IMR-90 (cell line): ENCODE measurements at regions not wholly inside any gene's neighbourhood (a gene's known extent, or its start where the extent isn't known, plus 50 kb on each side); places are given as distances from the start of the nearest gene placed in this dataset.
"Not testable (repeated sequence)": the region's sequence is repeated elsewhere in the genome, so short reads cannot be mapped to it uniquely, and the experiment has no call there.

Experiments used
- ATAC-seq: fragments of 200-7000 bp; cut with Tn5 transposase; 2 replicates; pipeline ENCODE4 v1.9.1; 2020; ENCODE audit warnings: low read depth, mild to moderate bottlenecking, moderate library complexity
- BruUV-seq: library from RNA; stranded (reverse); fragments of 400-500 nt; replicated peaks from 2 replicates; lab custom pipeline; 2021; lab: Mats Ljungman, UMichigan
- CTCF ChIA-PET: fragments of 300-600 bp; formaldehyde crosslinking; extraction: SDS; loops from one replicate; lab custom pipeline; 2021; ENCODE audit warnings: antibody characterized with exemption; lab: Yijun Ruan, JAX
- POLR2A ChIA-PET: fragments of 300-600 bp; sonication (Branson Sonifier 250); formaldehyde crosslinking; loops from one replicate; lab custom pipeline; 2022; ENCODE audit warnings: antibody characterized with exemption; ENCODE audit not compliant: unreplicated experiment; lab: Charles Lee
- DNase-seq: peaks from one replicate; pipeline ENCODE4 v3.0.0; 2013
- H2AFZ ChIP-seq: replicated peaks from 2 replicates; pipeline ENCODE3; 2013; ENCODE audit warnings: low read length, mild to moderate bottlenecking; ENCODE audit not compliant: poor library complexity
- H2AK5ac ChIP-seq: 2 replicates; pipeline ENCODE4 v1.6.1; 2013; ENCODE audit warnings: low read depth, low read length, inconsistent platforms
- H2AK9ac ChIP-seq: replicated peaks from 2 replicates; pipeline ENCODE3; 2013; ENCODE audit warnings: mild to moderate bottlenecking, low read depth, low read length, moderate library complexity; ENCODE audit not compliant: poor library complexity
- H2BK120ac ChIP-seq: 2 replicates; pipeline ENCODE4 v1.6.1; 2013; ENCODE audit warnings: low read depth, low read length, inconsistent platforms
- H2BK15ac ChIP-seq: 3 replicates; pipeline ENCODE4 v1.6.1; 2013; ENCODE audit warnings: low read depth, low read length, inconsistent platforms
- H2BK20ac ChIP-seq: 2 replicates; pipeline ENCODE4 v1.6.1; 2013; ENCODE audit warnings: low read depth, mild to moderate bottlenecking, inconsistent platforms, low read length, moderate library complexity
- H2BK5ac ChIP-seq: 2 replicates; pipeline ENCODE4 v1.6.1; 2013; ENCODE audit warnings: mild to moderate bottlenecking, low read depth, low read length, inconsistent platforms; ENCODE audit not compliant: poor library complexity, severe bottlenecking
- H3K14ac ChIP-seq: replicated peaks from 2 replicates; pipeline ENCODE4 v1.6.1; 2013; ENCODE audit warnings: low read depth, low read length, inconsistent platforms
- H3K18ac ChIP-seq: 2 replicates; pipeline ENCODE4 v1.6.1; 2013; ENCODE audit warnings: low read depth, low read length, control low read depth
- H3K23ac ChIP-seq: 2 replicates; pipeline ENCODE4 v1.6.1; 2013; ENCODE audit warnings: low read depth, low read length, inconsistent platforms
- H3K27ac ChIP-seq: 2 replicates; pipeline ENCODE4 v1.5.1; 2013; ENCODE audit warnings: mild to moderate bottlenecking, control low read depth, low read length; ENCODE audit not compliant: insufficient read depth
- H3K27me3 ChIP-seq: 2 replicates; pipeline ENCODE4 v1.6.1; 2013; ENCODE audit warnings: low read length; ENCODE audit not compliant: control insufficient read depth, insufficient read depth
- H3K36me3 ChIP-seq: 2 replicates; pipeline ENCODE4 v1.6.1; 2013; ENCODE audit warnings: low read length, mixed read lengths; ENCODE audit not compliant: control insufficient read depth, insufficient read depth
- H3K4ac ChIP-seq: 2 replicates; pipeline ENCODE4 v1.6.1; 2013; ENCODE audit warnings: low read depth, low read length, inconsistent platforms
- H3K4me1 ChIP-seq: 2 replicates; pipeline ENCODE4 v1.6.1; 2013; ENCODE audit warnings: low read length, mixed read lengths; ENCODE audit not compliant: control insufficient read depth, insufficient read depth
- H3K4me2 ChIP-seq: 2 replicates; pipeline ENCODE4 v1.6.1; 2013; ENCODE audit warnings: low read depth, mild to moderate bottlenecking, control low read depth, low read length, moderate library complexity
- H3K4me3 ChIP-seq: 2 replicates; pipeline ENCODE4 v1.5.1; 2013; ENCODE audit warnings: low read depth, mild to moderate bottlenecking, control low read depth, low read length, moderate library complexity; ENCODE audit not compliant: insufficient read depth
- H3K56ac ChIP-seq: 2 replicates; pipeline ENCODE4 v1.6.1; 2013; ENCODE audit warnings: low read length, inconsistent platforms; ENCODE audit not compliant: insufficient read depth; ENCODE audit errors: extremely low read depth
- H3K79me1 ChIP-seq, 2 experiments: 2 replicates each; pipeline ENCODE4 v1.6.1; 2013; ENCODE audit warnings: low read length in 2 of 2, inconsistent platforms in 1 of 2, low read depth in 1 of 2
- H3K9ac ChIP-seq: 2 replicates; pipeline ENCODE4 v1.6.1; 2013; ENCODE audit warnings: low read depth, low read length, control low read depth
- H3K9me1 ChIP-seq: 2 replicates; pipeline ENCODE4 v1.6.1; 2013; ENCODE audit warnings: low read length, inconsistent platforms; ENCODE audit not compliant: insufficient read depth
- H3K9me3 ChIP-seq: 2 replicates; pipeline ENCODE4 v1.6.1; 2013; ENCODE audit warnings: low read length; ENCODE audit not compliant: control insufficient read depth, insufficient read depth
- H4K20me1 ChIP-seq: 2 replicates; pipeline ENCODE4 v1.6.1; 2013; ENCODE audit warnings: low read length, inconsistent platforms; ENCODE audit not compliant: insufficient read depth
- H4K5ac ChIP-seq: 2 replicates; pipeline ENCODE4 v1.6.1; 2013; ENCODE audit warnings: mild to moderate bottlenecking, low read depth, low read length, control low read depth
- H4K8ac ChIP-seq, 2 experiments: 2 replicates each; pipeline ENCODE4 v1.6.1; 2013; ENCODE audit warnings: low read depth in 2 of 2, low read length in 2 of 2, control low read depth in 1 of 2, inconsistent platforms in 1 of 2
- H4K91ac ChIP-seq: 2 replicates; pipeline ENCODE4 v1.6.1; 2013; ENCODE audit warnings: low read depth, low read length, inconsistent platforms; ENCODE audit not compliant: insufficient read depth
- BHLHE40 ChIP-seq: fragments of 150-350 bp; IDR thresholded peaks from 2 replicates; pipeline ENCODE4 v1.6.1; 2016; ENCODE audit warnings: mild to moderate bottlenecking, low read depth, low read length
- CEBPB ChIP-seq: IDR thresholded peaks from 2 replicates; pipeline ENCODE4 v1.6.1; 2012; ENCODE audit warnings: low read depth, low read length, improper control_type of control experiment
- CHD1 ChIP-seq: IDR thresholded peaks from 2 replicates; pipeline ENCODE4 v1.6.1; 2012; ENCODE audit warnings: low read depth, low read length, improper control_type of control experiment
- FOS ChIP-seq: fragments of 150-350 bp; IDR thresholded peaks from 2 replicates; pipeline ENCODE4 v1.6.1; 2016; ENCODE audit warnings: low read depth, low read length
- POLR2A ChIP-seq: IDR thresholded peaks from 2 replicates; pipeline ENCODE4 v1.6.1; 2012; ENCODE audit warnings: mild to moderate bottlenecking, low read depth, low read length
- RCOR1 ChIP-seq: IDR thresholded peaks from 2 replicates; pipeline ENCODE4 v1.6.1; 2012; ENCODE audit warnings: mild to moderate bottlenecking, low read length, improper control_type of control experiment; ENCODE audit not compliant: insufficient replicate concordance
- WGBS, 2 experiments: methylation state at CpG; one replicate each; pipeline versions ENCODE4 v1.1.5 to v1.1.7; 2013; ENCODE audit warnings: missing lambda C conversion rate in 2 of 2; ENCODE audit not compliant: insufficient read length in 1 of 2; ENCODE audit errors: extremely low coverage in 2 of 2; 5-methylcytosine and 5-hydroxymethylcytosine counted together
- dilution Hi-C: fragments of 300-500 bp; cut with HindIII; formaldehyde crosslinking; loops from one replicate; pipeline ENCODE4 v1.14.3; 2018; ENCODE audit warnings: low sequenced_read_pairs; ENCODE audit not compliant: unreplicated experiment
- in situ Hi-C: fragments of 300-500 bp; cut with MboI; formaldehyde crosslinking; loops from 3 replicates; pipeline ENCODE4 v1.14.3; 2019; ENCODE audit warnings: low sequenced_read_pairs, inconsistent platforms, mixed read lengths
- intact Hi-C: fragments of 100-400 bp; cut with micrococcal nuclease; formaldehyde crosslinking; loops from 2 replicates; pipeline ENCODE4 v1.10.0; 2022
- TF ChIP-seq, protein P1 (sequence below): conservative IDR thresholded peaks from 2 replicates; pipeline ENCODE4 v1.5.1; 2012; ENCODE audit warnings: mild to moderate bottlenecking, low read depth, low read length, improper control_type of control experiment

DNA sequence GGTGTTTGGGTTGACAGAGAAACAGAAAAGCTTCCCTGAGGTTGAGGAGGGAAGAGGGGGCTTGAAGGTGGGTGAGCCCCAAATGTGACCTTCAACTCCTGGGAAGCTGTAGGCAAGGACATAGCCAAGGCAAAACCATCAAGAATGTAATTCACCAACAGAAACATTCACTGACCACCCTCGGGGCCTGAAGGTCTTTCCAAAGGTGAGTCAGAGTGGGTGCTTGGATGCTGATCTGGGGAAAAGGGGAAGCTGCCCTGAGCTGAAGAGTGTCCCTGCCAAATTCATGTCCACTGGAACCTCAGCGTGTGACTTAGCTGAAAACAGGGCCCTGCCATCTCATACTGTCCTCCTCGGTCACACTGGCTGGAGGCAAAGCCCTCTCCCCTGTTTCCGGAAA lies 234.2 kb upstream of the SULF2 start:
- no peaks in the 10 kb centered on the region for H3K79me1 ChIP-seq
- no CpG with 5 or more reads among the region's 4 CpGs for WGBS, 2 experiments
- DNase-seq, result no peak

DNA sequence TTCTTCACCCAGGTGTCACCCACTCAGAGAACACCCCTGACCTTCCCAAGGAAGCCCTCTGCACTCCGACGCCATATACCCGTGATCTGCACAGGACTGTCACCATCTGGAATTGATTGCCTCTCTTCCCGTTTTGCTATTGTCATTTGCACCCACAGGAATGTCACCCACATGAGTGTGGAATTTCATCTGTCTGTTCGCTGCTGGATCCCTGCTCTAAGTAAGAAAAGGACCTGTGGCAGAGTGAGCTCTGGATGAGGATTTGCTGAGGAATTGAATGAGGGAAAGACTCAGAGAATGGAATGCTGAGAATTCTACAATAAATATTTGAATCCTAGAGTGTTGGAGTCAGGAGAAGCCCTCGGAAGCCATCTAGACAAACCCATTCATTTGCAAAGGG lies 233.6 kb upstream of the SULF2 start:
- H3K4me1 ChIP-seq, result peaks cover 20% of the 10 kb centered on the region; the same call in 1 of the 2 replicates
- POLR2A ChIA-PET, intact Hi-C loops, CTCF ChIA-PET, H3K79me1 ChIP-seq, H2BK20ac ChIP-seq, H2BK120ac ChIP-seq, H3K56ac ChIP-seq, H3K36me3 ChIP-seq, H2AK9ac ChIP-seq, H4K5ac ChIP-seq, H4K20me1 ChIP-seq, H3K4me2 ChIP-seq, H2BK15ac ChIP-seq, H3K4me3 ChIP-seq, H3K14ac ChIP-seq, H3K27me3 ChIP-seq, H4K91ac ChIP-seq, H3K27ac ChIP-seq, H3K9ac ChIP-seq, H3K23ac ChIP-seq, BruUV-seq, H2BK5ac ChIP-seq, H2AFZ ChIP-seq, H3K9me1 ChIP-seq, H2AK5ac ChIP-seq, H3K9me3 ChIP-seq, ATAC-seq, dilution Hi-C loops, H3K18ac ChIP-seq, H4K8ac ChIP-seq, H3K4ac ChIP-seq: not testable (repeated sequence)
- in situ Hi-C loops, result loop anchor here (25.0 kb wide), 1 partner anchor 93 kb away; no protein-coding TSS in a partner anchor
- WGBS, 2 experiments, result no CpG with 5 or more reads among the region's 6 CpGs
- DNase-seq, result peak; percentile 27

More for the DNA sequence above, 234.2 kb upstream of the SULF2 start:
- H2AK9ac ChIP-seq, result no peak overlapping the region
- no peak overlapping the region for H3K4me3 ChIP-seq
- no peak overlapping the region for H3K23ac ChIP-seq
- H2BK5ac ChIP-seq, result no peak overlapping the region
- H2AK5ac ChIP-seq, result no peak overlapping the region
- ATAC-seq, result no peak
- dilution Hi-C loops, result no loop called here
- TF ChIP-seq CEBPB (no peak), POLR2A (no peak), FOS (no peak), BHLHE40 (no peak), RCOR1 (no peak), CHD1 (no peak)
- TF ChIP-seq, protein P1, sequence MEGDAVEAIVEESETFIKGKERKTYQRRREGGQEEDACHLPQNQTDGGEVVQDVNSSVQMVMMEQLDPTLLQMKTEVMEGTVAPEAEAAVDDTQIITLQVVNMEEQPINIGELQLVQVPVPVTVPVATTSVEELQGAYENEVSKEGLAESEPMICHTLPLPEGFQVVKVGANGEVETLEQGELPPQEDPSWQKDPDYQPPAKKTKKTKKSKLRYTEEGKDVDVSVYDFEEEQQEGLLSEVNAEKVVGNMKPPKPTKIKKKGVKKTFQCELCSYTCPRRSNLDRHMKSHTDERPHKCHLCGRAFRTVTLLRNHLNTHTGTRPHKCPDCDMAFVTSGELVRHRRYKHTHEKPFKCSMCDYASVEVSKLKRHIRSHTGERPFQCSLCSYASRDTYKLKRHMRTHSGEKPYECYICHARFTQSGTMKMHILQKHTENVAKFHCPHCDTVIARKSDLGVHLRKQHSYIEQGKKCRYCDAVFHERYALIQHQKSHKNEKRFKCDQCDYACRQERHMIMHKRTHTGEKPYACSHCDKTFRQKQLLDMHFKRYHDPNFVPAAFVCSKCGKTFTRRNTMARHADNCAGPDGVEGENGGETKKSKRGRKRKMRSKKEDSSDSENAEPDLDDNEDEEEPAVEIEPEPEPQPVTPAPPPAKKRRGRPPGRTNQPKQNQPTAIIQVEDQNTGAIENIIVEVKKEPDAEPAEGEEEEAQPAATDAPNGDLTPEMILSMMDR, result no peak
- no peaks in the 10 kb centered on the region; the same call in 1 of the 2 replicates for H4K20me1 ChIP-seq
- no peak overlapping the region for H3K4me2 ChIP-seq
- H4K8ac ChIP-seq, result no peak overlapping the region
- no peak overlapping the region; the same call in 1 of the 2 replicates for H3K27ac ChIP-seq
- peaks cover 7% of the 10 kb centered on the region for H3K9me3 ChIP-seq
- POLR2A ChIA-PET, result no interaction called here
- H2BK20ac ChIP-seq, result 0 out of 2 replicates have a peak overlapping the region, but pooled peaks have one; percentile 10
- H3K27me3 ChIP-seq, result no peaks in the 10 kb centered on the region; the same call in 1 of the 2 replicates
- CTCF ChIA-PET, result no interaction called here
- no peaks in the 10 kb centered on the region for H3K9me1 ChIP-seq
- intact Hi-C loops, result no loop called here
- no peak overlapping the region for H3K14ac ChIP-seq
- H3K56ac ChIP-seq, result no peak overlapping the region
- peaks cover 20% of the 10 kb centered on the region; the same call in 1 of the 2 replicates for H3K4me1 ChIP-seq
- no peak overlapping the region for H3K4ac ChIP-seq
- no peak overlapping the region for H3K9ac ChIP-seq
- no peaks in the 10 kb centered on the region for H3K36me3 ChIP-seq
- H3K18ac ChIP-seq, result peak overlapping the region; percentile 48; the same call in 1 of the 2 replicates
- no peak overlapping the region for H2AFZ ChIP-seq
- peak overlapping the region; percentile 31; the same call in 1 of the 2 replicates for H4K5ac ChIP-seq
- H2BK120ac ChIP-seq, result peak overlapping the region; percentile 54; the same call in 1 of the 2 replicates
- no TSS peak for BruUV-seq
- H2BK15ac ChIP-seq, result no peak overlapping the region
- no peak overlapping the region for H4K91ac ChIP-seq
- in situ Hi-C loops, result loop anchor here (25.0 kb wide), 1 partner anchor 93 kb away; no protein-coding TSS in a partner anchor
